H1 (cell line): ENCODE measurements at regions not wholly inside any gene's neighbourhood (a gene's known extent, or its start where the extent isn't known, plus 50 kb on each side); places are given as distances from the start of the nearest gene placed in this dataset.

ENCODE experiments used
- CTCF ChIA-PET: fragments of 300-600 bp; sonication (Branson Sonifier 250); formaldehyde crosslinking; loops from one replicate; lab custom pipeline; 2021; ENCODE audit not compliant: partially characterized antibody; lab: Charles Lee
- POLR2A ChIA-PET: fragments of 300-600 bp; sonication (Branson Sonifier 250); formaldehyde crosslinking; loops from one replicate; lab custom pipeline; 2021; ENCODE audit warnings: inconsistent platforms; ENCODE audit not compliant: partially characterized antibody; lab: Charles Lee
- DNase-seq, 2 experiments: peaks; one replicate each; pipeline versions ENCODE4 v3.0.0 to v3.0.0-alpha.2; 2010 to 2022; ENCODE audit warnings: low spot score in 2 of 2, low read depth in 1 of 2, mixed read lengths in 1 of 2
- FAIRE-seq: peaks from 2 replicates; lab custom pipeline; 2011; peaks lifted over from hg19 to GRCh38; lab: Jason Lieb, UNC
- H2AFZ ChIP-seq: 2 replicates; pipeline ENCODE4 v1.8.1; 2012; ENCODE audit warnings: low read length, inconsistent platforms
- H2AK5ac ChIP-seq: 2 replicates; pipeline ENCODE4 v1.6.1; 2013; ENCODE audit warnings: low read depth, low read length
- H2BK120ac ChIP-seq: replicated peaks from 2 replicates; pipeline ENCODE3; 2013; ENCODE audit warnings: low read depth, low read length, inconsistent platforms
- H2BK12ac ChIP-seq: 2 replicates; pipeline ENCODE4 v1.6.1; 2013; ENCODE audit warnings: low read depth, low read length
- H2BK15ac ChIP-seq: 2 replicates; pipeline ENCODE4 v1.6.1; 2013; ENCODE audit warnings: low read length
- H2BK20ac ChIP-seq: 2 replicates; pipeline ENCODE4 v1.6.1; 2013; ENCODE audit warnings: low read length
- H2BK5ac ChIP-seq: 2 replicates; pipeline ENCODE4 v1.6.1; 2013; ENCODE audit warnings: low read depth, low read length
- H3K14ac ChIP-seq: 2 replicates; pipeline ENCODE4 v1.6.1; 2013; ENCODE audit warnings: inconsistent platforms; ENCODE audit not compliant: insufficient read length
- H3K18ac ChIP-seq: 2 replicates; pipeline ENCODE4 v1.6.1; 2013; ENCODE audit warnings: low read length; ENCODE audit errors: extremely low read depth
- H3K23ac ChIP-seq: 2 replicates; pipeline ENCODE4 v1.6.1; 2013; ENCODE audit warnings: inconsistent platforms; ENCODE audit not compliant: insufficient read length
- H3K23me2 ChIP-seq: 2 replicates; pipeline ENCODE4 v1.6.1; 2013; ENCODE audit warnings: low read depth, low read length
- H3K27ac ChIP-seq: 2 replicates; pipeline ENCODE4 v1.6.1; 2011; ENCODE audit warnings: low read depth, low read length, inconsistent platforms
- H3K27me3 ChIP-seq, 4 experiments: replicated peaks in 1 of 4; 1 replicate in 1 of 4; 2 replicates in 3 of 4; pipeline versions ENCODE4 v1.6.1 to v1.8.1; 2011 to 2013; ENCODE audit warnings: low read length in 3 of 4, mild to moderate bottlenecking in 3 of 4, inconsistent platforms in 2 of 4, mixed read lengths in 2 of 4, moderate library complexity in 1 of 4; ENCODE audit not compliant: control insufficient read depth in 3 of 4, insufficient read depth in 3 of 4; ENCODE audit errors: extremely low read depth in 1 of 4
- H3K36me3 ChIP-seq, 4 experiments: 2 replicates each; pipeline versions ENCODE4 v1.6.1 to v1.8.1; 2011 to 2013; ENCODE audit warnings: mild to moderate bottlenecking in 4 of 4, low read length in 3 of 4, moderate library complexity in 2 of 4, control low read depth in 1 of 4, inconsistent platforms in 1 of 4; ENCODE audit not compliant: insufficient read depth in 4 of 4, control insufficient read depth in 2 of 4
- H3K4ac ChIP-seq: replicated peaks from 2 replicates; pipeline ENCODE3; 2013; ENCODE audit warnings: low read length, low read depth, mixed read lengths, inconsistent platforms; ENCODE audit not compliant: insufficient read length
- H3K4me1 ChIP-seq, 4 experiments: replicated peaks in 1 of 4; 1 replicate in 1 of 4; 2 replicates in 3 of 4; pipeline versions ENCODE4 v1.6.1 to v1.8.1; 2011 to 2013; ENCODE audit warnings: low read length in 3 of 4, inconsistent platforms in 2 of 4, mixed read lengths in 1 of 4; ENCODE audit not compliant: insufficient read depth in 4 of 4, control insufficient read depth in 3 of 4
- H3K4me2 ChIP-seq, 2 experiments: 2 replicates each; pipeline versions ENCODE4 v1.6.1 to v1.8.1; 2011 to 2013; ENCODE audit warnings: low read depth in 2 of 2, low read length in 2 of 2, control low read depth in 1 of 2, inconsistent platforms in 1 of 2, mild to moderate bottlenecking in 1 of 2; ENCODE audit not compliant: insufficient read depth in 1 of 2
- H3K4me3 ChIP-seq, 4 experiments: fragments of 200-600, 300-600 bp in 1 of 4; sonication (generic), shearing (Covaris generic), sonication (Bioruptor Twin) in 1 of 4; 2 replicates each; pipeline versions ENCODE4 v1.5.1 to v1.8.1; 2011 to 2016; ENCODE audit warnings: low read length in 4 of 4, low read depth in 3 of 4, control low read depth in 2 of 4, inconsistent platforms in 2 of 4, mild to moderate bottlenecking in 2 of 4, mixed read lengths in 1 of 4, moderate library complexity in 1 of 4; ENCODE audit not compliant: insufficient read depth in 2 of 4; ENCODE audit errors: extremely low read depth in 1 of 4
- H3K56ac ChIP-seq: replicated peaks from 2 replicates; pipeline ENCODE3; 2013; ENCODE audit warnings: low read depth, mild to moderate bottlenecking, mixed read lengths, low read length, inconsistent platforms; ENCODE audit not compliant: insufficient read length
- H3K79me1 ChIP-seq: 2 replicates; pipeline ENCODE4 v1.6.1; 2013; ENCODE audit warnings: low read depth, low read length, control low read depth
- H3K79me2 ChIP-seq, 2 experiments: 2 replicates each; pipeline versions ENCODE4 v1.6.1 to v1.8.1; 2012 to 2013; ENCODE audit warnings: low read length in 2 of 2, mild to moderate bottlenecking in 2 of 2, inconsistent platforms in 1 of 2; ENCODE audit not compliant: insufficient read depth in 2 of 2, control insufficient read depth in 1 of 2
- H3K9ac ChIP-seq, 4 experiments: replicated peaks in 1 of 4; 1 replicate in 1 of 4; 2 replicates in 3 of 4; pipeline versions ENCODE4 v1.6.1 to v1.8.1; 2011 to 2013; ENCODE audit warnings: low read depth in 3 of 4, low read length in 3 of 4, control low read depth in 2 of 4, mild to moderate bottlenecking in 2 of 4, moderate library complexity in 2 of 4, inconsistent platforms in 1 of 4; ENCODE audit errors: extremely low read depth in 1 of 4
- H3K9me3 ChIP-seq, 2 experiments: 2 replicates each; pipeline versions ENCODE4 v1.6.1 to v1.8.1; 2012 to 2013; ENCODE audit warnings: mild to moderate bottlenecking in 2 of 2, moderate library complexity in 2 of 2, control low read depth in 1 of 2, inconsistent platforms in 1 of 2, low read depth in 1 of 2, low read length in 1 of 2, mixed read lengths in 1 of 2; ENCODE audit not compliant: insufficient read depth in 2 of 2
- H4K20me1 ChIP-seq, 2 experiments: replicated peaks in 1 of 2; 2 replicates each; pipeline versions ENCODE3 to v1.8.1; 2011 to 2013; ENCODE audit warnings: inconsistent platforms in 2 of 2, low read length in 2 of 2, mild to moderate bottlenecking in 1 of 2; ENCODE audit not compliant: insufficient read depth in 2 of 2, control insufficient read depth in 1 of 2
- H4K5ac ChIP-seq: 2 replicates; pipeline ENCODE4 v1.6.1; 2013; ENCODE audit warnings: low read length, low read depth, mixed read lengths, inconsistent platforms; ENCODE audit not compliant: insufficient read length
- H4K8ac ChIP-seq: 2 replicates; pipeline ENCODE4 v1.8.0; 2013; ENCODE audit warnings: mild to moderate bottlenecking, moderate library complexity, low read length, inconsistent platforms; ENCODE audit not compliant: insufficient read depth; ENCODE audit errors: extremely low read depth
- H4K91ac ChIP-seq: replicated peaks from 2 replicates; pipeline ENCODE3; 2013; ENCODE audit warnings: low read length, mixed read lengths, inconsistent platforms; ENCODE audit not compliant: insufficient read length
- BCL11A ChIP-seq, 2 experiments: IDR thresholded peaks; one replicate each; pipeline ENCODE4 v1.6.1; 2011; ENCODE audit warnings: low read depth in 2 of 2, low read length in 2 of 2, mild to moderate bottlenecking in 2 of 2
- CBX8 ChIP-seq: fragments of 300-800, 300-1000 bp; sonication (generic); IDR thresholded peaks from 2 replicates; pipeline ENCODE4 v1.7.1; 2016; ENCODE audit warnings: low read depth, low read length, borderline replicate concordance
- CHD2 ChIP-seq: IDR thresholded peaks from 2 replicates; pipeline ENCODE4 v1.6.1; 2012; ENCODE audit warnings: low read length, improper control_type of control experiment
- CTBP2 ChIP-seq: IDR thresholded peaks from 2 replicates; pipeline ENCODE4 v1.7.0; 2011; ENCODE audit warnings: borderline replicate concordance, mild to moderate bottlenecking, moderate library complexity, mixed read lengths, low read length; ENCODE audit not compliant: insufficient read depth, insufficient read length
- HDAC2 ChIP-seq, 2 experiments: fragments of 300-600 bp in 1 of 2; sonication (generic) in 1 of 2; IDR thresholded peaks; 2 replicates each; pipeline ENCODE4 v1.6.1; 2011 to 2012; ENCODE audit warnings: low read depth in 2 of 2, low read length in 2 of 2, mild to moderate bottlenecking in 2 of 2, moderate library complexity in 2 of 2, borderline replicate concordance in 1 of 2, inconsistent platforms in 1 of 2
- JUN ChIP-seq: IDR thresholded peaks from 2 replicates; pipeline ENCODE4 v1.6.1; 2011; ENCODE audit warnings: low read depth, mild to moderate bottlenecking, improper control_type of control experiment, low read length
- NRF1 ChIP-seq: IDR thresholded peaks from 2 replicates; pipeline ENCODE4 v1.6.1; 2011; ENCODE audit warnings: mild to moderate bottlenecking, low read depth, low read length, improper control_type of control experiment
- POLR2A ChIP-seq, 2 experiments: IDR thresholded peaks; 1 replicate in 1 of 2; 2 replicates in 1 of 2; pipeline ENCODE4 v1.6.1; 2011; ENCODE audit warnings: low read depth in 2 of 2, low read length in 2 of 2, mild to moderate bottlenecking in 2 of 2; ENCODE audit errors: control extremely low read depth in 1 of 2
- SIRT6 ChIP-seq: IDR thresholded peaks from one replicate; pipeline ENCODE4 v1.7.1; 2012; ENCODE audit warnings: low read length, inconsistent platforms
- SP1 ChIP-seq: IDR thresholded peaks from 2 replicates; pipeline ENCODE4 v1.6.1; 2011; ENCODE audit warnings: low read depth, low read length
- SP2 ChIP-seq: IDR thresholded peaks from 2 replicates; pipeline ENCODE4 v1.6.1; 2012; ENCODE audit warnings: mild to moderate bottlenecking, low read length, inconsistent platforms
- TCF12 ChIP-seq: IDR thresholded peaks from 2 replicates; pipeline ENCODE4 v1.6.1; 2011; ENCODE audit warnings: low read depth, mild to moderate bottlenecking, low read length
- YY1 ChIP-seq: IDR thresholded peaks from 2 replicates; pipeline ENCODE4 v1.6.1; 2011; ENCODE audit warnings: low read depth, mild to moderate bottlenecking, low read length
- ZNF274 ChIP-seq: IDR thresholded peaks from 2 replicates; pipeline ENCODE4 v1.7.0; 2012; ENCODE audit warnings: low read length, borderline replicate concordance; ENCODE audit errors: extremely low read depth
- WGBS, 2 experiments: shearing (Covaris generic) in 1 of 2; methylation state at CpG; one replicate each; pipeline versions ENCODE4 v1.1.6 to v1.1.7; 2013 to 2015; ENCODE audit warnings: low lambda C conversion rate in 2 of 2, mixed read lengths in 2 of 2, inconsistent platforms in 1 of 2, low coverage in 1 of 2, missing lambda C conversion rate in 1 of 2; ENCODE audit not compliant: insufficient replicate concordance in 2 of 2, insufficient coverage in 1 of 2, insufficient read length in 1 of 2; ENCODE audit errors: extremely low coverage in 1 of 2, missing lambda C conversion rate in 1 of 2; 5-methylcytosine and 5-hydroxymethylcytosine counted together

DNA sequence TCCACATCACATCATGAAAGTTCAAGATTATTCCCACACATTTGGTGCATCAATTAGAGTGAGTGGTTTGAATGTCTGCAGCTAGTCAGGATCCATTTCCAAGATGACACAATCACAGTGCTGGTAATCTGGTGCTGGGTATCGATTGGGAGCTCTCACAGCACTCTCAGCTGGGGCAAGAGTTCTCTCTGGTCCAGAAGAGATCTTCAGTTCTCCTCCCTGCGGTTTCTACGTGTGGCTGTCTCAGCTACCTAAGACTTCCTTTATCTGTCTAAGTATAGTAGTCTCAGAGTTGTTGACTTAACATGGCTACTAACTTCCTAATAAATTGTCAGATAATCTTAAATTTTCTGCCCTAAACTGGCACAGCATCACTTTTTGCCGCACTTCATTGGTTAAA, 358.0 kb upstream of the BRINP3 start:
- 97% methylated on average over 4 of the region's 4 CpGs; no CpG with 5 or more reads in 1 of the 2 experiments for WGBS, 2 experiments
- CTCF ChIA-PET, result no interaction called here
- no peak for FAIRE-seq
- TF ChIP-seq POLR2A (IDR thresholded peaks at IDR 0.05; ENCODE audit: control extremely low read depth in 1 of 2, low read depth in 2 of 2, low read length in 2 of 2), result no peak
- no peak for TF ChIP-seq CTBP2
- TF ChIP-seq NRF1, result no peak
- no peak for TF ChIP-seq JUN
- no peak for TF ChIP-seq YY1
- no peak for TF ChIP-seq CHD2
- no peak for TF ChIP-seq TCF12
- no peak for TF ChIP-seq SP2
- no peak for TF ChIP-seq SP1
- TF ChIP-seq HDAC2 (IDR thresholded peaks at IDR 0.05; ENCODE audit: borderline replicate concordance in 1 of 2, low read depth in 2 of 2, low read length in 2 of 2), result no peak
- TF ChIP-seq BCL11A (IDR thresholded peaks at IDR 0.05; ENCODE audit: low read depth in 2 of 2, low read length in 2 of 2), result no peak
- TF ChIP-seq CBX8, result no peak
- TF ChIP-seq SIRT6, result no peak
- no peak for TF ChIP-seq ZNF274

More for the DNA sequence above, 358.0 kb upstream of the BRINP3 start:
- Histone ChIP-seq H3K36me3 (no peaks in the 10 kb centered on the region), H3K27me3 (no peaks in the 10 kb centered on the region), H3K4ac (no peak overlapping the region), H3K9ac (no peak overlapping the region), H3K14ac (no peak overlapping the region), H4K20me1 (no peaks in the 10 kb centered on the region), H3K4me1 (no peaks in the 10 kb centered on the region), H2BK120ac (no peak overlapping the region), H4K91ac (no peak overlapping the region), H2AK5ac (no peak overlapping the region), H2BK5ac (no peak overlapping the region), H3K23me2 (no peaks in the 10 kb centered on the region), H3K4me2 (no peak overlapping the region), H3K27ac (no peak overlapping the region), H3K4me3 (no peak overlapping the region), H3K23ac (no peak overlapping the region), H4K5ac (no peak overlapping the region), H2BK12ac (no peak overlapping the region), H3K18ac (no peak overlapping the region), H3K56ac (no peak overlapping the region), H3K79me1 (no peaks in the 10 kb centered on the region), H2BK15ac (no peak overlapping the region), H4K8ac (no peak overlapping the region), H3K79me2 (no peaks in the 10 kb centered on the region), H2BK20ac (no peak overlapping the region), H2AFZ (no peak overlapping the region), H3K9me3 (no peaks in the 10 kb centered on the region)
- POLR2A ChIA-PET, result no interaction called here
- no peak for DNase-seq
